Endodermal cell (in vitro differentiated cells): ENCODE measurements at regions not wholly inside any gene's neighbourhood (a gene's known extent, or its start where the extent isn't known, plus 50 kb on each side); places are given as distances from the start of the nearest gene placed in this dataset.

Source experiments
- DNase-seq: peaks from one replicate; pipeline ENCODE4 v3.0.0-alpha.2; 2017
- H3K27ac ChIP-seq: 2 replicates; pipeline ENCODE4 v1.5.1; 2013; ENCODE audit warnings: mild to moderate bottlenecking, low read depth, low read length, moderate library complexity
- H3K27me3 ChIP-seq: 2 replicates; pipeline ENCODE4 v1.6.1; 2013; ENCODE audit warnings: mild to moderate bottlenecking, low read length, moderate library complexity; ENCODE audit not compliant: insufficient read depth, control insufficient read depth, poor library complexity, severe bottlenecking
- H3K36me3 ChIP-seq: 2 replicates; pipeline ENCODE4 v1.7.0; 2013; ENCODE audit warnings: mild to moderate bottlenecking, low read length, moderate library complexity; ENCODE audit not compliant: control insufficient read depth, insufficient read depth
- H3K4me1 ChIP-seq: one replicate; pipeline ENCODE4 v1.7.0; 2013; ENCODE audit warnings: low read length; ENCODE audit not compliant: control insufficient read depth, insufficient read depth
- H3K4me3 ChIP-seq: 2 replicates; pipeline ENCODE4 v1.5.1; 2013; ENCODE audit warnings: mild to moderate bottlenecking, low read length, moderate library complexity
- H3K9ac ChIP-seq: 2 replicates; pipeline ENCODE4 v1.6.1; 2013; ENCODE audit warnings: mild to moderate bottlenecking, low read length, moderate library complexity; ENCODE audit not compliant: poor library complexity, severe bottlenecking; ENCODE audit errors: extremely low read depth
- H3K9me3 ChIP-seq: 2 replicates; pipeline ENCODE4 v1.6.1; 2013; ENCODE audit warnings: mild to moderate bottlenecking, low read length, moderate library complexity; ENCODE audit not compliant: control insufficient read depth
- H3K27ac Mint-ChIP-seq: 2 replicates; pipeline ENCODE4 v1.8.0; 2020; ENCODE audit warnings: mixed read lengths
- H3K27me3 Mint-ChIP-seq: 2 replicates; pipeline ENCODE4 v1.8.0; 2021; ENCODE audit warnings: mild to moderate bottlenecking, mixed read lengths; ENCODE audit not compliant: insufficient read depth
- H3K36me3 Mint-ChIP-seq: 2 replicates; pipeline ENCODE4 v1.8.0; 2020; ENCODE audit warnings: low read depth, mixed read lengths
- H3K4me1 Mint-ChIP-seq: 2 replicates; pipeline ENCODE4 v1.8.0; 2020; ENCODE audit warnings: mixed read lengths
- H3K4me3 Mint-ChIP-seq: 2 replicates; pipeline ENCODE4 v1.8.0; 2020; ENCODE audit warnings: mild to moderate bottlenecking, moderate library complexity, mixed read lengths
- H3K9me3 Mint-ChIP-seq: 2 replicates; pipeline ENCODE4 v1.8.0; 2020; ENCODE audit warnings: mild to moderate bottlenecking, mixed read lengths
- WGBS, 2 experiments: methylation state at CpG; one replicate each; pipeline versions ENCODE4 v1.1.5 to v1.1.7; 2013; ENCODE audit warnings: missing lambda C conversion rate in 2 of 2, mixed read lengths in 1 of 2; ENCODE audit not compliant: insufficient coverage in 1 of 2, insufficient read length in 1 of 2; 5-methylcytosine and 5-hydroxymethylcytosine counted together
- TF ChIP-seq, protein P1 (sequence below): fragments of 200-600 bp; sonication (generic); conservative IDR thresholded peaks from 2 replicates; pipeline ENCODE4 v1.5.0; 2021; ENCODE audit warnings: antibody characterized with exemption, mild to moderate bottlenecking

DNA sequence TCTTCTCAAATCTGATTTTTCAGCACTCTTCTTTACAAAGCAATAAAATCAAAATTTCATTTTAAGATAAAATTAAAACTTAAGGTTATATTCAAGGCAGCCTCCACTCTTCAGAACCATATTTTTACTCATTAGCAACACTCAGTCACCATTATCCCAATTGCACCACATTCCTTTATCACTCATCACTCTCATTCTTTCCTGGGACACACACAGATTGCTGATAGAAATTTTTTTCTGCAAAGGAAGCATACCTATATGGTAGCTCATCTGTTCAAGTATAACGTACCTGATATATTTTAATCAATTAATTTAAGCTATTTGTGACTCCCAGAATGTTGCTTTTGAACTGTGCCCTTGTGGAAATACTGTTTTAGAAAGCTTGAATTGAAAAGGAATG, 1559.3 kb upstream of the ZEB2 start:
- no peaks in the 10 kb centered on the region for H3K36me3 Mint-ChIP-seq
- peaks cover 2% of the 10 kb centered on the region for H3K9me3 Mint-ChIP-seq
- H3K9me3 ChIP-seq: no peaks in the 10 kb centered on the region
- H3K27ac Mint-ChIP-seq: no peak overlapping the region
- no peak overlapping the region for H3K4me3 Mint-ChIP-seq
- no peaks in the 10 kb centered on the region for H3K27me3 ChIP-seq
- H3K4me1 Mint-ChIP-seq: no peaks in the 10 kb centered on the region
- no peaks in the 10 kb centered on the region for H3K36me3 ChIP-seq
- no peak overlapping the region for H3K4me3 ChIP-seq
- no peaks in the 10 kb centered on the region for H3K27me3 Mint-ChIP-seq
- no peak for DNase-seq
- TF ChIP-seq, protein P1, sequence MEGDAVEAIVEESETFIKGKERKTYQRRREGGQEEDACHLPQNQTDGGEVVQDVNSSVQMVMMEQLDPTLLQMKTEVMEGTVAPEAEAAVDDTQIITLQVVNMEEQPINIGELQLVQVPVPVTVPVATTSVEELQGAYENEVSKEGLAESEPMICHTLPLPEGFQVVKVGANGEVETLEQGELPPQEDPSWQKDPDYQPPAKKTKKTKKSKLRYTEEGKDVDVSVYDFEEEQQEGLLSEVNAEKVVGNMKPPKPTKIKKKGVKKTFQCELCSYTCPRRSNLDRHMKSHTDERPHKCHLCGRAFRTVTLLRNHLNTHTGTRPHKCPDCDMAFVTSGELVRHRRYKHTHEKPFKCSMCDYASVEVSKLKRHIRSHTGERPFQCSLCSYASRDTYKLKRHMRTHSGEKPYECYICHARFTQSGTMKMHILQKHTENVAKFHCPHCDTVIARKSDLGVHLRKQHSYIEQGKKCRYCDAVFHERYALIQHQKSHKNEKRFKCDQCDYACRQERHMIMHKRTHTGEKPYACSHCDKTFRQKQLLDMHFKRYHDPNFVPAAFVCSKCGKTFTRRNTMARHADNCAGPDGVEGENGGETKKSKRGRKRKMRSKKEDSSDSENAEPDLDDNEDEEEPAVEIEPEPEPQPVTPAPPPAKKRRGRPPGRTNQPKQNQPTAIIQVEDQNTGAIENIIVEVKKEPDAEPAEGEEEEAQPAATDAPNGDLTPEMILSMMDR: no peak
- H3K9ac ChIP-seq: no peak overlapping the region
- no peak overlapping the region for H3K27ac ChIP-seq
- 80% methylated on average over 1 of the region's 1 CpG; no CpG with 5 or more reads in 1 of the 2 experiments for WGBS, 2 experiments
- no peaks in the 10 kb centered on the region for H3K4me1 ChIP-seq

DNA sequence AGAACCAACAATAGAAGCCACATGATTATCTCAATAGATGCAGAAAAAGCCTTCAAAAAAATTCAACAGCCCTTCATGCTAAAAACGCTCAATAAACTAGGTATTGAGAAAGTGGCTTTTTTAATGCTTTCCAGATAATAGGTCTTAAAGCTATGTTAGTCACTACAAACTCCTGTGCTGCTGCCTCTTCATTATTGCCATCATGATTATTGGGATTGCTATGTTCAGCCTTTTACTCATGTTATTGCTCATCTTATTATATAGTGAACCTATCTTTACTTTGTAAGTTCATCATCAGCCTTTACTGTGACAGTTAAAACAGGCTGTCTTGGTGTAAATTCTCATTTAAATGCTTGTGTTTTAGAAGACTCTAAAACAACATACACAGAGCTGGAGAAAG, 1557.2 kb upstream of the ZEB2 start:
- Histone ChIP-seq H3K4me3 (no peak overlapping the region), H3K9me3 (no peaks in the 10 kb centered on the region), H3K4me1 (no peaks in the 10 kb centered on the region), H3K27me3 (no peaks in the 10 kb centered on the region), H3K27ac (no peak overlapping the region), H3K9ac (no peak overlapping the region), H3K36me3 (no peaks in the 10 kb centered on the region)
- Mint-ChIP-seq H3K4me3 (no peak overlapping the region), H3K36me3 (no peaks in the 10 kb centered on the region), H3K4me1 (no peaks in the 10 kb centered on the region), H3K27ac (no peak overlapping the region), H3K9me3 (no peaks in the 10 kb centered on the region), H3K27me3 (no peaks in the 10 kb centered on the region)
- TF ChIP-seq, protein P1: no peak
- DNase-seq: no peak
- WGBS, 2 experiments: 100% methylated on average over 1 of the region's 1 CpG

DNA sequence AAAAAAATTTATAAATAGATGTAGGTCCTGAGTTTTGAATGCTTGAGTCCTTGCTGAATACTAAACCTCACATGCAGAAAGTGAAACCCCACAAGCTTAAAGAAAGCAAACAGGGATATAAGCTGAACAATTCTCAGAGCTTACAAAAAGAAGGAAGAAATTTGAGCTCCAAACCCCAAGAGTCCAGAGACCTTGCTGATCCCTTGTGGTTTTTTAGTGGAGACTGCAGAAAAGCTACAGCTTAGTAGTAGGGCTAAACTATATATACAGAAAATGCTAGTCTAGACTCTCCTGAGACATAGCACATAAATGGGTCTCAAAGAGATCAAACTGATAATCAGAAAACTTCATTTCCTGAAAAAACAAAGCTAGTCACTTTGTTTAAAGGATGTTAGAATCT, 1548.1 kb upstream of the ZEB2 start:
- no peak overlapping the region for H3K27ac Mint-ChIP-seq
- Histone ChIP-seq H3K27me3 (no peaks in the 10 kb centered on the region), H3K4me3 (no peak overlapping the region), H3K36me3 (no peaks in the 10 kb centered on the region), H3K9me3 (peaks cover 4% of the 10 kb centered on the region), H3K27ac (no peak overlapping the region), H3K9ac (no peak overlapping the region), H3K4me1 (no peaks in the 10 kb centered on the region)
- no peak for DNase-seq
- no peaks in the 10 kb centered on the region for H3K4me1 Mint-ChIP-seq
- H3K36me3 Mint-ChIP-seq: no peaks in the 10 kb centered on the region
- peaks cover 16% of the 10 kb centered on the region for H3K9me3 Mint-ChIP-seq
- TF ChIP-seq, protein P1: no peak
- no peak overlapping the region for H3K4me3 Mint-ChIP-seq
- no peaks in the 10 kb centered on the region for H3K27me3 Mint-ChIP-seq
